Activated CD8-positive, alpha-beta T cell treated with anti-CD3 and anti-CD28 coated beads, Interleukin-2, amount 10 ng/mL, durations not matched to agents 7 days and 5 days (primary cell): ENCODE measurements at regions not wholly inside any gene's neighbourhood (a gene's known extent, or its start where the extent isn't known, plus 50 kb on each side); places are given as distances from the start of the nearest gene placed in this dataset.

ENCODE experiments used
- ATAC-seq: fragments of 150-1000 bp; cut with Tn5 transposase; one replicate; pipeline ENCODE4 v1.10.0; 2021; ENCODE audit warnings: moderate library complexity
- CTCF ChIA-PET: fragments of 350-600 bp; sonication (Branson Sonifier 250); formaldehyde crosslinking; loops from one replicate; lab custom pipeline; 2021; ENCODE audit warnings: antibody characterized with exemption; lab: Charles Lee
- POLR2A ChIA-PET: fragments of 350-600 bp; sonication (Branson Sonifier 250); formaldehyde crosslinking; loops from one replicate; lab custom pipeline; 2021; ENCODE audit warnings: antibody characterized with exemption; lab: Charles Lee
- DNase-seq: peaks from one replicate; pipeline ENCODE4 v3.0.0-alpha.2; 2020
- H3K27ac Mint-ChIP-seq: one replicate; pipeline ENCODE4 v1.8.0; 2021; ENCODE audit warnings: mild to moderate bottlenecking, mixed read lengths
- H3K27me3 Mint-ChIP-seq: one replicate; pipeline ENCODE4 v1.8.0; 2021; ENCODE audit warnings: low read depth, mixed read lengths
- H3K36me3 Mint-ChIP-seq: one replicate; pipeline ENCODE4 v1.8.0; 2021; ENCODE audit warnings: low read depth, mixed read lengths
- H3K4me1 Mint-ChIP-seq: one replicate; pipeline ENCODE4 v1.8.0; 2021; ENCODE audit warnings: low read depth, mixed read lengths
- H3K4me3 Mint-ChIP-seq: one replicate; pipeline ENCODE4 v1.8.0; 2021; ENCODE audit warnings: mild to moderate bottlenecking, mixed read lengths
- H3K9me3 Mint-ChIP-seq: one replicate; pipeline ENCODE4 v1.8.0; 2022; ENCODE audit warnings: mixed read lengths; ENCODE audit not compliant: insufficient read depth

- POLR2A ChIA-PET, result no interaction called here
- CTCF ChIA-PET, result no interaction called here
- H3K4me3 Mint-ChIP-seq, result no peak overlapping the region
- H3K36me3 Mint-ChIP-seq, result no peaks in the 10 kb centered on the region
- DNase-seq (no peak), ATAC-seq (no peak)
- no peaks in the 10 kb centered on the region for H3K9me3 Mint-ChIP-seq
- no peaks in the 10 kb centered on the region for H3K27me3 Mint-ChIP-seq
- no peaks in the 10 kb centered on the region for H3K4me1 Mint-ChIP-seq
- no peak overlapping the region for H3K27ac Mint-ChIP-seq
Observed at GRCh38 chr4:147355032-147355656, 125.8 kb upstream of the EDNRA start.

GRCh38 chr4:147355847-147356246 lies 125.0 kb upstream of the EDNRA start:
- ATAC-seq (no peak), DNase-seq (no peak)
- H3K27ac Mint-ChIP-seq, result no peak overlapping the region
- H3K9me3 Mint-ChIP-seq, result no peaks in the 10 kb centered on the region
- H3K4me1 Mint-ChIP-seq, result no peaks in the 10 kb centered on the region
- H3K4me3 Mint-ChIP-seq, result no peak overlapping the region
- no peaks in the 10 kb centered on the region for H3K36me3 Mint-ChIP-seq
- no peaks in the 10 kb centered on the region for H3K27me3 Mint-ChIP-seq
- ChIA-PET CTCF (no interaction called here), POLR2A (no interaction called here)

GRCh38 chr4:147360301-147360700 lies 120.6 kb upstream of the EDNRA start:
- Mint-ChIP-seq H3K4me1 (peaks cover 3% of the 10 kb centered on the region), H3K27me3 (no peaks in the 10 kb centered on the region), H3K36me3 (no peaks in the 10 kb centered on the region), H3K9me3 (no peaks in the 10 kb centered on the region), H3K27ac (no peak overlapping the region), H3K4me3 (no peak overlapping the region)
- ChIA-PET CTCF (no interaction called here), POLR2A (no interaction called here)
- ATAC-seq, result no peak
- DNase-seq, result no peak

GRCh38 chr4:147361726-147362125 lies 119.2 kb upstream of the EDNRA start:
- DNase-seq (no peak), ATAC-seq (no peak)
- no peaks in the 10 kb centered on the region for H3K9me3 Mint-ChIP-seq
- no peaks in the 10 kb centered on the region for H3K27me3 Mint-ChIP-seq
- CTCF ChIA-PET, result no interaction called here
- no peak overlapping the region for H3K4me3 Mint-ChIP-seq
- no peaks in the 10 kb centered on the region for H3K36me3 Mint-ChIP-seq
- no peak overlapping the region for H3K27ac Mint-ChIP-seq
- POLR2A ChIA-PET, result no interaction called here
- H3K4me1 Mint-ChIP-seq, result peaks cover 3% of the 10 kb centered on the region

GRCh38 chr4:147362938-147363337 lies 118.0 kb upstream of the EDNRA start:
- H3K27me3 Mint-ChIP-seq, result no peaks in the 10 kb centered on the region
- ATAC-seq (no peak), DNase-seq (no peak)
- ChIA-PET POLR2A (no interaction called here), CTCF (no interaction called here)
- H3K9me3 Mint-ChIP-seq, result no peaks in the 10 kb centered on the region
- H3K4me3 Mint-ChIP-seq, result no peak overlapping the region
- no peak overlapping the region for H3K27ac Mint-ChIP-seq
- peaks cover 3% of the 10 kb centered on the region for H3K4me1 Mint-ChIP-seq
- H3K36me3 Mint-ChIP-seq, result no peaks in the 10 kb centered on the region

- POLR2A ChIA-PET, result no interaction called here
- CTCF ChIA-PET, result no interaction called here
Observed at GRCh38 chr4:147363514-147363913, 117.4 kb upstream of the EDNRA start.

GRCh38 chr4:147365396-147365795 lies 115.5 kb upstream of the EDNRA start:
- CTCF ChIA-PET, result no interaction called here
- POLR2A ChIA-PET, result no interaction called here
- Mint-ChIP-seq H3K27me3 (no peaks in the 10 kb centered on the region), H3K4me1 (peaks cover 3% of the 10 kb centered on the region), H3K27ac (no peak overlapping the region), H3K36me3 (no peaks in the 10 kb centered on the region), H3K9me3 (no peaks in the 10 kb centered on the region), H3K4me3 (no peak overlapping the region)
- no peak for ATAC-seq
- DNase-seq, result no peak

More at GRCh38 chr4:147363514-147363913, 117.4 kb upstream of the EDNRA start:
- no peak for DNase-seq
- Mint-ChIP-seq H3K9me3 (no peaks in the 10 kb centered on the region), H3K4me3 (no peak overlapping the region), H3K36me3 (no peaks in the 10 kb centered on the region), H3K27ac (no peak overlapping the region), H3K27me3 (no peaks in the 10 kb centered on the region), H3K4me1 (peaks cover 3% of the 10 kb centered on the region)
- ATAC-seq, result no peak

GRCh38 chr4:147366164-147366563 lies 114.7 kb upstream of the EDNRA start:
- Mint-ChIP-seq H3K4me3 (no peak overlapping the region), H3K27ac (no peak overlapping the region), H3K9me3 (no peaks in the 10 kb centered on the region), H3K4me1 (peaks cover 3% of the 10 kb centered on the region), H3K36me3 (no peaks in the 10 kb centered on the region), H3K27me3 (no peaks in the 10 kb centered on the region)
- CTCF ChIA-PET, result no interaction called here
- ATAC-seq (no peak), DNase-seq (no peak)
- POLR2A ChIA-PET, result no interaction called here

- POLR2A ChIA-PET, result no interaction called here
- DNase-seq (no peak), ATAC-seq (no peak)
- H3K4me3 Mint-ChIP-seq, result no peak overlapping the region
- H3K27ac Mint-ChIP-seq, result no peak overlapping the region
- peaks cover 3% of the 10 kb centered on the region for H3K4me1 Mint-ChIP-seq
- H3K36me3 Mint-ChIP-seq, result no peaks in the 10 kb centered on the region
- no peaks in the 10 kb centered on the region for H3K27me3 Mint-ChIP-seq
- CTCF ChIA-PET, result no interaction called here
- H3K9me3 Mint-ChIP-seq, result no peaks in the 10 kb centered on the region
Observed at GRCh38 chr4:147367891-147368290, 113.0 kb upstream of the EDNRA start.

GRCh38 chr4:147368948-147369347 lies 111.9 kb upstream of the EDNRA start:
- Mint-ChIP-seq H3K27me3 (no peaks in the 10 kb centered on the region), H3K4me3 (no peak overlapping the region), H3K27ac (no peak overlapping the region), H3K36me3 (no peaks in the 10 kb centered on the region), H3K9me3 (no peaks in the 10 kb centered on the region), H3K4me1 (no peaks in the 10 kb centered on the region)
- no peak for DNase-seq
- POLR2A ChIA-PET, result no interaction called here
- no peak for ATAC-seq
- CTCF ChIA-PET, result no interaction called here

GRCh38 chr4:147370473-147370872 lies 110.4 kb upstream of the EDNRA start:
- Mint-ChIP-seq H3K27ac (no peak overlapping the region), H3K4me3 (no peak overlapping the region), H3K36me3 (no peaks in the 10 kb centered on the region), H3K9me3 (no peaks in the 10 kb centered on the region), H3K27me3 (no peaks in the 10 kb centered on the region), H3K4me1 (no peaks in the 10 kb centered on the region)
- POLR2A ChIA-PET, result no interaction called here
- CTCF ChIA-PET, result no interaction called here
- ATAC-seq (no peak), DNase-seq (no peak)

GRCh38 chr4:147370881-147371280 lies 110.0 kb upstream of the EDNRA start:
- Mint-ChIP-seq H3K27me3 (no peaks in the 10 kb centered on the region), H3K4me3 (no peak overlapping the region), H3K27ac (no peak overlapping the region), H3K4me1 (no peaks in the 10 kb centered on the region), H3K36me3 (no peaks in the 10 kb centered on the region), H3K9me3 (no peaks in the 10 kb centered on the region)
- DNase-seq (no peak), ATAC-seq (no peak)
- CTCF ChIA-PET, result no interaction called here
- POLR2A ChIA-PET, result no interaction called here

GRCh38 chr4:147371661-147372060 lies 109.2 kb upstream of the EDNRA start:
- H3K36me3 Mint-ChIP-seq, result no peaks in the 10 kb centered on the region
- no peaks in the 10 kb centered on the region for H3K9me3 Mint-ChIP-seq
- ATAC-seq (no peak), DNase-seq (no peak)
- no peak overlapping the region for H3K27ac Mint-ChIP-seq
- ChIA-PET POLR2A (no interaction called here), CTCF (no interaction called here)
- no peaks in the 10 kb centered on the region for H3K27me3 Mint-ChIP-seq
- H3K4me3 Mint-ChIP-seq, result no peak overlapping the region
- H3K4me1 Mint-ChIP-seq, result no peaks in the 10 kb centered on the region
